GM20000 (cell line): ENCODE measurements at regions not wholly inside any gene's neighbourhood (a gene's known extent, or its start where the extent isn't known, plus 50 kb on each side); places are given as distances from the start of the nearest gene placed in this dataset.

Source experiments
- DNase-seq: peaks from one replicate; pipeline ENCODE4 v3.0.0; 2012; ENCODE audit warnings: low spot score
- TF ChIP-seq, protein P1 (sequence below): IDR thresholded peaks from 2 replicates; pipeline ENCODE4 v1.5.1; 2012; ENCODE audit warnings: mild to moderate bottlenecking, control low read depth; ENCODE audit errors: extremely low read depth, missing control alignments

DNA sequence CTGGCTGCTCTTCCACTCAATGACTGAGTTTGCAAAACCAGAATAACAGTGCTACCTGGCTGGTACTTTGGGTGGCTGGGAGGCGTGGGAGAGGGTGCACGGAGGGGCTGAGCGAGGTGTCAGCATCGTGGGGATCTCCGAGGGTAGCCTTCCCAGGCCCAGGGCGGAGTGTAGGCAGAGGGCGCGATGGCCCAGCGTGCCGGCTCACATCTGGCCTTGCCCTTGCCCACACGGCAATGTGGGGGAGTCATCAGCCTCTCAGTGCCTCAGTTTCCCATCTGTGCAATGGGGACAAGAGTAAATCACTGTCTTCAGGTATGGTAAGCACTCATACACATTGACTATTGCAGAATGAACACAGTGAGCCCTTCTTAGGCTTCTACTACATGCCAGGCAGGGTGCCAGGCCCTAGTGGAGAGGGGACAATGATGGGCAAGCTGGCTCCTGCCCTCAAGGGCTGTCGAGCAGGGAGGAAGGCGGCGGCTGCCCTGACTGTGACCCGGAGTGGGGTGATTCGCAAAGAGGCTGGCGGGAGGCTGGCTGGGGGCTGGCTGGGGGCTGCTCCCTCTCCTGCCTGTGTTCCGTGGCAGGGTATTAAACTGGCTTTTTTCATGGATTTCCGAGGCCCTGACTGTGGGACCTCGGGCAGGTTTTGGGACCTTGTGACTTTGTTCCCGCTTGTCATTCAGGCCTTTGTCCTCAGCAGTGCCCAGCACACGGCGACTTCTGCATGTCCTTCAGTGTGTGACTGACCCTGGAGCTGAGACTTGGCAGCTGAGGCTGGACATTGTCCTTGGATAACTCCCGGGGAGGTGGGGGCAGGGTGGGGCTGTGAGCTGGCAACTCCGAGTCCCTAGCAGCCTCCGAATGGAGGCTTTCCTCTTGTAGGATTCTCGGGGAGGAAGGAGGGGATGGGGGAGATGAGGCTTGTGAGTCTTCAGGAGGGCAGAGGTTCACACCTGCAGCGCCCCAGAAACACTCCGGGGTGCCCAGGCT lies 243.1 kb downstream of the SEC14L1 start:
- DNase-seq, result no peak

GRCh38 chr17:77385750-77386501 lies 245.2 kb downstream of the SEC14L1 start:
- DNase-seq, result no peak
- TF ChIP-seq, protein P1, sequence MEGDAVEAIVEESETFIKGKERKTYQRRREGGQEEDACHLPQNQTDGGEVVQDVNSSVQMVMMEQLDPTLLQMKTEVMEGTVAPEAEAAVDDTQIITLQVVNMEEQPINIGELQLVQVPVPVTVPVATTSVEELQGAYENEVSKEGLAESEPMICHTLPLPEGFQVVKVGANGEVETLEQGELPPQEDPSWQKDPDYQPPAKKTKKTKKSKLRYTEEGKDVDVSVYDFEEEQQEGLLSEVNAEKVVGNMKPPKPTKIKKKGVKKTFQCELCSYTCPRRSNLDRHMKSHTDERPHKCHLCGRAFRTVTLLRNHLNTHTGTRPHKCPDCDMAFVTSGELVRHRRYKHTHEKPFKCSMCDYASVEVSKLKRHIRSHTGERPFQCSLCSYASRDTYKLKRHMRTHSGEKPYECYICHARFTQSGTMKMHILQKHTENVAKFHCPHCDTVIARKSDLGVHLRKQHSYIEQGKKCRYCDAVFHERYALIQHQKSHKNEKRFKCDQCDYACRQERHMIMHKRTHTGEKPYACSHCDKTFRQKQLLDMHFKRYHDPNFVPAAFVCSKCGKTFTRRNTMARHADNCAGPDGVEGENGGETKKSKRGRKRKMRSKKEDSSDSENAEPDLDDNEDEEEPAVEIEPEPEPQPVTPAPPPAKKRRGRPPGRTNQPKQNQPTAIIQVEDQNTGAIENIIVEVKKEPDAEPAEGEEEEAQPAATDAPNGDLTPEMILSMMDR, result no peak

More for the DNA sequence above, 243.1 kb downstream of the SEC14L1 start:
- TF ChIP-seq, protein P1, result no peak

DNA sequence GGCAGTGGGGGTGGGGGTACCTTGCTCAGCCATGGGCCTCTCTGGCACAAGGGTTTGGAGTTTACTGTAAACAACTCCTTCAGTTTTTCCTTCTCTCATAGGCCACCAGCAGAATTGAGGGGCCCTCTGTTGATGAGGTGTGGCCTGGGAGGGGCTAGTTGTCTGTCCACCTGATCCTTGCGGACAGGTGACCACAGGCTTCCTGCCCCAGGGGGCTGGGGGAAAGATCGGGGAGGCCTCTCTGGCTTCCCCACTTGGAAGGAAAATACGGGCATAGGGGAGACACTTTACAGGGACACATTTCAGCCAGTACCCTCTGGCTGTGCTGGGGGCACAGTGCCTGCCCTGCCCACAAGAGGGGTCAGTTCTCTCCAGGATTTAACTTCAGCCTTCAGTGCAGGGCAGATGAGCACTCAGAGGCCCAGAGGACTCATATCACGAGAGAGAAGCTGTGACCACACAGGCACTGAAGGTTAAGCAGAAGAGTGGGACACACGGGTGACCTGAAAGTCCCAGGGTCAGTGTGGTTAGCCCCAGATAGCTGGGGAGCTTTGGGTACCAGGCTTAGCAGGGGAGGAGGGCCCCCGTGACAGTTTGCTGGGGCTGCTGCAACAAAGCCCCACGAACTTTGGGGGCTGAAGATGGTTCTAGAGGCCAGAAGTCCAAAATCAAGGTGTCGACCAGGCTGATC lies 245.9 kb downstream of the SEC14L1 start:
- TF ChIP-seq, protein P1, result no peak
- DNase-seq, result no peak

DNA sequence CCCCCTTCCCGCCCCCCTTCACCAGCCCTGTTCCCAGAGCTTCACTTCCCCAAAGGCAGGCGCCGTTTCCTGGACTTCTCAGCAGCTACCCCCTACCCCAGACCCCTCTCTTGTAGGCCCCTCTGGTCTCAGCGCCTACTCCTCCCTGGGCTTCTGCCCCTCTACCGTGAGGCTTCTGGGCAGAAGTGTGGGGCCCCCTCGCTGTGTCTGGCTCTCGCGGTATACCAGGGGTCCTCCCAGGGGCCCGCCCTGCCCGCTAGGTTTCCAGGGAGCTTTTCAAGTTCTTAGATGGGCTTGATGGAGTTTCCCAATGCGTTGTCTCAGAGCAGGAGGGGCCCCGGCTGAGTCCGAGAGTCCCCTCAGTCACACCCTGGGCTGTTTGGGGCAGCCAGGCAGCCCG lies 247.1 kb downstream of the SEC14L1 start:
- TF ChIP-seq, protein P1, result no peak

GRCh38 chr17:77388384-77389306 lies 247.9 kb downstream of the SEC14L1 start:
- TF ChIP-seq, protein P1, result no peak

More for the DNA sequence above, 247.1 kb downstream of the SEC14L1 start:
- no peak for DNase-seq

DNA sequence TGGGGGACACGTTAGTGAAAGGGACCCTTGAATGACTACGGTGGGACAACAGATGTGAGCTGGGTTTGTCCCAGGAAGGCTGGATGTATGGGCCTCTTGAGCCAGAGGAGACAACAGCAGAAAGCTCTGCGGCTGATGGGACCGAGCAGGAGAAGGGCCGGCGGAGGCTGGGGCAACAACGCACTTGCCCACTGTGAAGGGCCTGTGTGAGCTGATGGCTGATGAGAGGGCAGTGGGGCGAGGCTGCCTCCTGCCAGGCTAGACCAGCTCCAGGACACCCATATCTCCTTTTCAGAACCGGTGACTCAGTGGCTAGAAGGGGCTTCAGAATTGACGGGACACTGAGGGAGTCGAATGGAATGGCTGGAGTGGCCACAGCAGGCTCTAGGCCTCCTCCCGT lies 250.1 kb downstream of the SEC14L1 start:
- no peak for DNase-seq
- TF ChIP-seq, protein P1, result no peak

More at GRCh38 chr17:77388384-77389306, 247.9 kb downstream of the SEC14L1 start:
- DNase-seq, result no peak
